HepG2 (cell line): ENCODE measurements at regions not wholly inside any gene's neighbourhood (a gene's known extent, or its start where the extent isn't known, plus 50 kb on each side); places are given as distances from the start of the nearest gene placed in this dataset.

Source experiments
- ADNP ChIP-seq: sonication (generic); formaldehyde crosslinking; IDR thresholded peaks from 2 replicates; pipeline ENCODE4 v1.4.0; 2020; ENCODE audit warnings: missing genetic modification reagents
- AHR ChIP-seq: IDR thresholded peaks from 2 replicates; pipeline ENCODE4 v1.6.1; 2018; ENCODE audit warnings: missing genetic modification reagents, missing compliant biosample characterization
- ARID3A ChIP-seq: IDR thresholded peaks from 2 replicates; pipeline ENCODE4 v1.6.1; 2012; ENCODE audit warnings: low read depth, low read length, improper control_type of control experiment
- CBFB ChIP-seq: sonication (generic); formaldehyde crosslinking; IDR thresholded peaks from 2 replicates; pipeline ENCODE4 v1.4.0; 2020; ENCODE audit warnings: missing genetic modification reagents
- CCAR2 ChIP-seq: fragments of 200-400 bp; formaldehyde crosslinking; optimal IDR thresholded peaks from 2 replicates; pipeline ENCODE3; 2018; ENCODE audit warnings: low read depth, mild to moderate bottlenecking, low read length, moderate library complexity
- FIP1L1 ChIP-seq: fragments of 200-400 bp; formaldehyde crosslinking; IDR thresholded peaks from 2 replicates; pipeline ENCODE4 v1.6.1; 2018; ENCODE audit warnings: low read depth, mild to moderate bottlenecking, low read length, moderate library complexity, borderline replicate concordance; ENCODE audit not compliant: insufficient read depth
- IRF9 ChIP-seq: sonication (generic); formaldehyde crosslinking; IDR thresholded peaks from 2 replicates; pipeline ENCODE4 v1.8.0; 2022; ENCODE audit warnings: missing genetic modification reagents, mild to moderate bottlenecking, borderline replicate concordance
- KLF9 ChIP-seq: IDR thresholded peaks from 2 replicates; pipeline ENCODE4 v1.6.1; 2016; ENCODE audit warnings: low read depth
- NFE2L1 ChIP-seq: sonication (generic); formaldehyde crosslinking; IDR thresholded peaks from 2 replicates; pipeline ENCODE4 v1.4.0; 2020; ENCODE audit warnings: missing genetic modification reagents, mild to moderate bottlenecking, borderline replicate concordance
- NR3C1 ChIP-seq: sonication (generic); formaldehyde crosslinking; IDR thresholded peaks from 2 replicates; pipeline ENCODE4 v1.4.0; 2020; ENCODE audit warnings: missing genetic modification reagents
- RFX5 ChIP-seq: IDR thresholded peaks from 2 replicates; pipeline ENCODE4 v1.6.1; 2011; ENCODE audit warnings: low read depth, low read length, improper control_type of control experiment
- SIX4 ChIP-seq: sonication (generic); formaldehyde crosslinking; IDR thresholded peaks from 2 replicates; pipeline ENCODE4 v1.4.0; 2020; ENCODE audit warnings: missing genetic modification reagents
- SP1 ChIP-seq, 2 experiments: fragments of 450-650 bp in 1 of 2; sonication (generic) in 1 of 2; formaldehyde crosslinking in 1 of 2; IDR thresholded peaks; 2 replicates each; pipeline versions ENCODE4 v1.4.0 to v1.6.1; 2016 to 2020; ENCODE audit warnings: missing genetic modification reagents in 1 of 2
- ZIK1 ChIP-seq: sonication (generic); formaldehyde crosslinking; IDR thresholded peaks from 2 replicates; pipeline ENCODE4 v1.5.0; 2020; ENCODE audit warnings: mild to moderate bottlenecking, low read depth, missing genetic modification reagents, borderline replicate concordance
- ZMYM4 ChIP-seq: sonication (generic); formaldehyde crosslinking; IDR thresholded peaks from 2 replicates; pipeline ENCODE4 v1.8.1; 2023; ENCODE audit warnings: mild to moderate bottlenecking, missing genetic modification reagents
- ZNF512B ChIP-seq: sonication (generic); formaldehyde crosslinking; IDR thresholded peaks from 2 replicates; pipeline ENCODE4 v1.5.1; 2020; ENCODE audit warnings: missing genetic modification reagents, mild to moderate bottlenecking, borderline replicate concordance
- ZNF598 ChIP-seq: sonication (generic); formaldehyde crosslinking; IDR thresholded peaks from 2 replicates; pipeline ENCODE4 v1.5.1; 2020; ENCODE audit warnings: mild to moderate bottlenecking, missing genetic modification reagents, borderline replicate concordance
- ZNF646 ChIP-seq: sonication (generic); formaldehyde crosslinking; IDR thresholded peaks from 2 replicates; pipeline ENCODE4 v1.9.0; 2021; ENCODE audit warnings: mild to moderate bottlenecking, missing genetic modification reagents

GRCh38 chr3:171967137-171967783 lies 72.1 kb upstream of the FNDC3B start (continued):
- TF ChIP-seq KLF9 (CRISPR knock-in tag) (no peak; the same call in 1 of the 2 replicates), SP1 (IDR thresholded peaks at IDR 0.05) (no peak), SP1 (CRISPR knock-in tag; IDR thresholded peaks at IDR 0.05) (no peak), RFX5 (no peak; the same call in 1 of the 2 replicates), IRF9 (CRISPR knock-in tag) (no peak), CCAR2 (no peak), ZIK1 (CRISPR knock-in tag) (no peak; the same call in 1 of the 2 replicates), FIP1L1 (no peak), ZNF512B (CRISPR knock-in tag) (no peak), SIX4 (CRISPR knock-in tag) (peak; percentile 82), ZNF598 (CRISPR knock-in tag) (no peak), NFE2L1 (CRISPR knock-in tag) (no peak), ZNF646 (CRISPR knock-in tag) (no peak), NR3C1 (CRISPR knock-in tag) (no peak), ZMYM4 (CRISPR knock-in tag) (peak; percentile 94), ARID3A (peak; percentile 77), CBFB (0 out of 2 replicates have a peak, but pooled peaks have one; percentile 35), ADNP (CRISPR knock-in tag) (no peak), AHR (CRISPR knock-in tag) (no peak; the same call in 1 of the 2 replicates)
